ENCODE measurements at regions not wholly inside any gene's neighbourhood (a gene's known extent, or its start where the extent isn't known, plus 50 kb on each side); places are given as distances from the start of the nearest gene placed in this dataset.
A peak's percentile ranks its signal among the peaks of the same experiment; 100 is the strongest.
"Not testable (repeated sequence)": the region's sequence is repeated elsewhere in the genome, so short reads cannot be mapped to it uniquely, and the experiment has no call there.

GRCh38 chr21:35319684-35320283, 270.7 kb upstream of the RUNX1 start:
- no peak for DNase-seq (ENCODE audit: low read depth in 2 of 2)

- DNase-seq (ENCODE audit: low read depth in 2 of 2), result peak in 1 of 2 donors; percentile 5
Observed at GRCh38 chr21:35316933-35317332, 267.8 kb upstream of the RUNX1 start.

- DNase-seq (ENCODE audit: low read depth in 2 of 2), result no peak
Observed at GRCh38 chr21:35316456-35316855, 267.4 kb upstream of the RUNX1 start.

- DNase-seq (ENCODE audit: low read depth in 2 of 2), result no peak
Observed at GRCh38 chr21:35314857-35315582, 265.9 kb upstream of the RUNX1 start.

GRCh38 chr21:35311985-35312384, 262.9 kb upstream of the RUNX1 start:
- DNase-seq (ENCODE audit: low read depth in 2 of 2), result no peak

- no peak for DNase-seq (ENCODE audit: low read depth in 2 of 2)
Observed at GRCh38 chr21:35309316-35309715, 260.2 kb upstream of the RUNX1 start.

- DNase-seq (ENCODE audit: low read depth in 2 of 2), result no peak
Observed at GRCh38 chr21:35303085-35303484, 254.0 kb upstream of the RUNX1 start.

- DNase-seq (ENCODE audit: low read depth in 2 of 2), result no peak
Observed at GRCh38 chr21:35298757-35299156, 249.7 kb upstream of the RUNX1 start.

- no peak for DNase-seq (ENCODE audit: low read depth in 2 of 2)
Observed at GRCh38 chr21:35297665-35298064, 248.6 kb upstream of the RUNX1 start.

- DNase-seq (ENCODE audit: low read depth in 2 of 2), result no peak
Observed at GRCh38 chr21:35294231-35294898, 245.3 kb upstream of the RUNX1 start.

- DNase-seq (ENCODE audit: low read depth in 2 of 2), result no peak
Observed at GRCh38 chr21:35291973-35292627, 243.0 kb upstream of the RUNX1 start.

- no peak for DNase-seq (ENCODE audit: low read depth in 2 of 2)
Observed at GRCh38 chr21:35291034-35291433, 241.9 kb upstream of the RUNX1 start.

- DNase-seq (ENCODE audit: low read depth in 2 of 2), result no peak
Observed at GRCh38 chr21:35288238-35288637, 239.1 kb upstream of the RUNX1 start.

GRCh38 chr21:35284199-35284598, 235.1 kb upstream of the RUNX1 start:
- DNase-seq (ENCODE audit: low read depth in 2 of 2), result no peak

GRCh38 chr21:35282944-35283343, 233.8 kb upstream of the RUNX1 start:
- no peak for DNase-seq (ENCODE audit: low read depth in 2 of 2)

GRCh38 chr21:35281956-35282355, 232.9 kb upstream of the RUNX1 start:
- DNase-seq (ENCODE audit: low read depth in 2 of 2), result no peak

- no peak for DNase-seq (ENCODE audit: low read depth in 2 of 2)
Observed at GRCh38 chr21:35280231-35280630, 231.1 kb upstream of the RUNX1 start.

GRCh38 chr21:35275776-35276175, 226.7 kb upstream of the RUNX1 start:
- no peak for DNase-seq (ENCODE audit: low read depth in 2 of 2)

GRCh38 chr21:35274923-35275322, 225.8 kb upstream of the RUNX1 start:
- DNase-seq (ENCODE audit: low read depth in 2 of 2), result no peak

- DNase-seq (ENCODE audit: low read depth in 2 of 2), result no peak
Observed at GRCh38 chr21:35274090-35274489, 225.0 kb upstream of the RUNX1 start.

GRCh38 chr21:35273333-35273732, 224.2 kb upstream of the RUNX1 start:
- no peak for DNase-seq (ENCODE audit: low read depth in 2 of 2)

GRCh38 chr21:35271344-35272118, 222.4 kb upstream of the RUNX1 start:
- DNase-seq (ENCODE audit: low read depth in 2 of 2), result not testable (repeated sequence)
